Ishikawa (cell line): ENCODE measurements at regions not wholly inside any gene's neighbourhood (a gene's known extent, or its start where the extent isn't known, plus 50 kb on each side); places are given as distances from the start of the nearest gene placed in this dataset.

Experiments
- CEBPB ChIP-seq: IDR thresholded peaks from 2 replicates; pipeline ENCODE4 v1.6.1; 2012
- CREB1 ChIP-seq: IDR thresholded peaks from 2 replicates; pipeline ENCODE4 v1.6.1; 2012; ENCODE audit warnings: low read depth
- EGR1 ChIP-seq: IDR thresholded peaks from 2 replicates; pipeline ENCODE4 v1.6.1; 2012
- EP300 ChIP-seq: IDR thresholded peaks from 2 replicates; pipeline ENCODE4 v1.6.1; 2012; ENCODE audit warnings: borderline replicate concordance
- FOXM1 ChIP-seq: IDR thresholded peaks from 2 replicates; pipeline ENCODE4 v1.6.1; 2012; ENCODE audit warnings: low read depth, borderline replicate concordance
- MAX ChIP-seq: IDR thresholded peaks from 2 replicates; pipeline ENCODE4 v1.6.1; 2012
- NFIC ChIP-seq: IDR thresholded peaks from 2 replicates; pipeline ENCODE4 v1.6.1; 2012
- RAD21 ChIP-seq: IDR thresholded peaks from 2 replicates; pipeline ENCODE4 v1.6.1; 2012; ENCODE audit warnings: low read depth
- REST ChIP-seq: IDR thresholded peaks from 2 replicates; pipeline ENCODE4 v1.6.1; 2012; ENCODE audit warnings: low read depth, mild to moderate bottlenecking
- TAF1 ChIP-seq: IDR thresholded peaks from 2 replicates; pipeline ENCODE4 v1.6.1; 2012; ENCODE audit warnings: low read depth, mild to moderate bottlenecking
- TCF12 ChIP-seq: IDR thresholded peaks from 2 replicates; pipeline ENCODE4 v1.6.1; 2012; ENCODE audit warnings: low read depth
- TEAD4 ChIP-seq: IDR thresholded peaks from 2 replicates; pipeline ENCODE4 v1.6.1; 2012
- USF1 ChIP-seq: IDR thresholded peaks from 2 replicates; pipeline ENCODE4 v1.6.1; 2012
- YY1 ChIP-seq: IDR thresholded peaks from 2 replicates; pipeline ENCODE4 v1.6.1; 2012; ENCODE audit warnings: low read depth
- ZBTB7A ChIP-seq: IDR thresholded peaks from 2 replicates; pipeline ENCODE4 v1.6.1; 2012; ENCODE audit warnings: low read depth

GRCh38 chrX:13478740-13479451, 90.5 kb upstream of the EGFL6 start:
- no peak for TF ChIP-seq REST
- TF ChIP-seq FOXM1 = no peak
- TF ChIP-seq EP300 = no peak
- no peak for TF ChIP-seq CREB1
- TF ChIP-seq YY1 = no peak
- TF ChIP-seq MAX = no peak
- TF ChIP-seq USF1 = no peak
- TF ChIP-seq TCF12 = no peak
- no peak for TF ChIP-seq ZBTB7A
- TF ChIP-seq TAF1 = no peak
- no peak for TF ChIP-seq CEBPB
- no peak for TF ChIP-seq NFIC
- TF ChIP-seq EGR1 = no peak
- TF ChIP-seq RAD21 = no peak
- no peak for TF ChIP-seq TEAD4

GRCh38 chrX:13476384-13476783, 93.0 kb upstream of the EGFL6 start:
- TF ChIP-seq CREB1 (no peak), YY1 (no peak), ZBTB7A (no peak), TCF12 (no peak), TAF1 (no peak), CEBPB (no peak), NFIC (no peak), EGR1 (no peak), USF1 (no peak), TEAD4 (no peak), EP300 (no peak), MAX (no peak), FOXM1 (no peak), REST (no peak), RAD21 (no peak)

- no peak for TF ChIP-seq TAF1
- TF ChIP-seq USF1 = no peak
- TF ChIP-seq YY1 = no peak
- TF ChIP-seq CREB1 = no peak
- TF ChIP-seq RAD21 = no peak
- TF ChIP-seq ZBTB7A = no peak
- no peak for TF ChIP-seq EP300
- no peak for TF ChIP-seq CEBPB
- no peak for TF ChIP-seq REST
- TF ChIP-seq EGR1 = no peak
- no peak for TF ChIP-seq FOXM1
- TF ChIP-seq MAX = no peak
- no peak for TF ChIP-seq TCF12
- TF ChIP-seq NFIC = no peak
- no peak for TF ChIP-seq TEAD4
Observed at GRCh38 chrX:13474164-13474516, 95.3 kb upstream of the EGFL6 start.
